GM23338 (cell line): ENCODE measurements at regions not wholly inside any gene's neighbourhood (a gene's known extent, or its start where the extent isn't known, plus 50 kb on each side); places are given as distances from the start of the nearest gene placed in this dataset.

Experiments used
- ATAC-seq: fragments of 200-7000 bp; cut with Tn5 transposase; 3 replicates; pipeline ENCODE4 v1.9.1; 2020
- DNase-seq: peaks from one replicate; pipeline ENCODE4 v3.0.0-alpha.2; 2015; ENCODE audit warnings: low spot score
- H2AFZ ChIP-seq: fragments of 200-600 bp; sonication (generic); 2 replicates; pipeline ENCODE4 v1.8.0; 2016; ENCODE audit warnings: antibody characterized with exemption, mild to moderate bottlenecking, moderate library complexity
- H3F3A ChIP-seq: fragments of 200-600 bp; sonication (generic); replicated peaks from 2 replicates; pipeline ENCODE4 v1.8.0; 2017; ENCODE audit warnings: antibody characterized with exemption, mixed run types, low read depth
- H3K27ac ChIP-seq: fragments of 200-600 bp; sonication (generic); 2 replicates; pipeline ENCODE4 v1.6.1; 2016; ENCODE audit warnings: low read depth
- H3K27me3 ChIP-seq: fragments of 200-600 bp; sonication (generic); 2 replicates; pipeline ENCODE4 v1.8.0; 2016; ENCODE audit warnings: mild to moderate bottlenecking, mixed run types, moderate library complexity; ENCODE audit not compliant: insufficient read depth
- H3K36me3 ChIP-seq: fragments of 200-600 bp; sonication (generic); 2 replicates; pipeline ENCODE4 v1.8.0; 2016; ENCODE audit warnings: mild to moderate bottlenecking; ENCODE audit not compliant: insufficient read depth
- H3K4me1 ChIP-seq: fragments of 200-600 bp; sonication (generic); 2 replicates; pipeline ENCODE4 v1.8.0; 2016; ENCODE audit warnings: mild to moderate bottlenecking, moderate library complexity; ENCODE audit not compliant: insufficient read depth
- H3K4me2 ChIP-seq: fragments of 200-600 bp; sonication (generic); 2 replicates; pipeline ENCODE4 v1.7.1; 2017; ENCODE audit warnings: mixed run types
- H3K4me3 ChIP-seq: fragments of 200-600 bp; sonication (generic); 2 replicates; pipeline ENCODE4 v1.6.1; 2016; ENCODE audit warnings: mixed run types
- H3K79me2 ChIP-seq: fragments of 200-600 bp; sonication (generic); replicated peaks from 2 replicates; pipeline ENCODE4 v1.8.0; 2017; ENCODE audit warnings: mild to moderate bottlenecking; ENCODE audit not compliant: insufficient read depth
- H3K9me2 ChIP-seq: fragments of 200-600 bp; sonication (generic); 2 replicates; pipeline ENCODE4 v1.8.0; 2017; ENCODE audit not compliant: insufficient read depth
- H4K20me1 ChIP-seq: fragments of 200-600 bp; sonication (generic); replicated peaks from 2 replicates; pipeline ENCODE4 v1.8.0; 2017; ENCODE audit warnings: mild to moderate bottlenecking; ENCODE audit not compliant: insufficient read depth
- H3K27ac Mint-ChIP-seq: 2 replicates; pipeline ENCODE4 v1.8.0; 2020; ENCODE audit warnings: inconsistent platforms, mild to moderate bottlenecking, moderate library complexity, mixed read lengths
- H3K27me3 Mint-ChIP-seq: 3 replicates; pipeline ENCODE4 v1.8.0; 2022; ENCODE audit warnings: low read depth, mild to moderate bottlenecking, moderate library complexity, mixed read lengths, inconsistent platforms; ENCODE audit not compliant: insufficient read depth, poor library complexity
- H3K36me3 Mint-ChIP-seq: 3 replicates; pipeline ENCODE4 v1.8.0; 2021; ENCODE audit warnings: low read depth, mild to moderate bottlenecking, inconsistent platforms, moderate library complexity, mixed read lengths
- H3K4me1 Mint-ChIP-seq: 3 replicates; pipeline ENCODE4 v1.8.0; 2020; ENCODE audit warnings: mild to moderate bottlenecking, inconsistent platforms, mixed read lengths
- H3K4me3 Mint-ChIP-seq: 3 replicates; pipeline ENCODE4 v1.8.0; 2021; ENCODE audit warnings: moderate library complexity, mild to moderate bottlenecking, inconsistent platforms, mixed read lengths
- H3K9me3 Mint-ChIP-seq: 3 replicates; pipeline ENCODE4 v1.8.0; 2020; ENCODE audit warnings: moderate library complexity, mild to moderate bottlenecking, inconsistent platforms, mixed read lengths
- CTCF ChIP-seq, 2 experiments: fragments of 200-600 bp in 1 of 2; sonication (generic) in 1 of 2; conservative IDR thresholded peaks; 2 replicates each; pipeline versions ENCODE4 v1.5.1 to v1.6.1; 2016 to 2017; ENCODE audit warnings: antibody characterized with exemption in 2 of 2, low read depth in 2 of 2, mild to moderate bottlenecking in 2 of 2, moderate library complexity in 1 of 2
- ETS1 ChIP-seq: IDR thresholded peaks from 2 replicates; pipeline ENCODE4 v1.6.1; 2016; ENCODE audit warnings: antibody characterized with exemption
- EZH2 ChIP-seq: fragments of 200-600 bp; sonication (generic); IDR thresholded peaks from one replicate; pipeline ENCODE4 v1.8.0; 2017; ENCODE audit warnings: antibody characterized with exemption, mild to moderate bottlenecking, low read depth; ENCODE audit not compliant: unreplicated experiment
- EZH2phosphoT487 ChIP-seq: fragments of 200-600 bp; sonication (generic); IDR thresholded peaks from one replicate; pipeline ENCODE4 v1.8.1; 2018; ENCODE audit warnings: antibody characterized with exemption; ENCODE audit not compliant: unreplicated experiment
- JUNB ChIP-seq: IDR thresholded peaks from one replicate; pipeline ENCODE4 v1.6.1; 2016; ENCODE audit warnings: antibody characterized with exemption; ENCODE audit not compliant: unreplicated experiment
- POLR2AphosphoS5 ChIP-seq: IDR thresholded peaks from 2 replicates; pipeline ENCODE4 v1.6.1; 2016; ENCODE audit warnings: antibody characterized with exemption, low read depth
- REST ChIP-seq: IDR thresholded peaks from one replicate; pipeline ENCODE4 v1.6.1; 2018; ENCODE audit warnings: antibody characterized with exemption; ENCODE audit not compliant: unreplicated experiment
- STAT1 ChIP-seq: IDR thresholded peaks from one replicate; pipeline ENCODE4 v1.6.1; 2016; ENCODE audit warnings: antibody characterized with exemption; ENCODE audit not compliant: unreplicated experiment
- ZNF331 ChIP-seq: fragments of 250-450 bp; sonication (Bioruptor Pico); IDR thresholded peaks from 2 replicates; pipeline ENCODE4 v1.5.0; 2020; ENCODE audit warnings: low read depth, mild to moderate bottlenecking, moderate library complexity
- ZNF462 ChIP-seq: fragments of 250-450 bp; sonication (Bioruptor Pico); IDR thresholded peaks from 2 replicates; pipeline ENCODE4 v1.5.0; 2020; ENCODE audit warnings: mild to moderate bottlenecking, moderate library complexity

GRCh38 chr1:215476541-215476940, 90.6 kb upstream of the KCTD3 start:
- Mint-ChIP-seq H3K4me1 (no peaks in the 10 kb centered on the region), H3K9me3 (peaks cover 18% of the 10 kb centered on the region), H3K27ac (no peak overlapping the region), H3K4me3 (no peak overlapping the region), H3K27me3 (peaks cover 2% of the 10 kb centered on the region), H3K36me3 (peaks cover 6% of the 10 kb centered on the region; the same call in 2 of the 3 replicates)
- H3K4me2 ChIP-seq = no peak overlapping the region
- DNase-seq (no peak), ATAC-seq (no peak)
- no peak overlapping the region for H2AFZ ChIP-seq
- H3K9me2 ChIP-seq = no peaks in the 10 kb centered on the region; the same call in 1 of the 2 replicates
- TF ChIP-seq EZH2 (no peak), STAT1 (no peak), ZNF462 (no peak)
- no peaks in the 10 kb centered on the region for H3K79me2 ChIP-seq
- H3F3A ChIP-seq = no peaks in the 10 kb centered on the region
- H3K27ac ChIP-seq = no peak overlapping the region
- no peaks in the 10 kb centered on the region for H3K36me3 ChIP-seq
- H3K4me3 ChIP-seq = no peak overlapping the region
- H3K4me1 ChIP-seq = no peaks in the 10 kb centered on the region
- no peaks in the 10 kb centered on the region for H4K20me1 ChIP-seq
- no peaks in the 10 kb centered on the region for H3K27me3 ChIP-seq

GRCh38 chr1:215477632-215478031, 89.5 kb upstream of the KCTD3 start:
- DNase-seq (no peak), ATAC-seq (no peak)
- H3K27me3 ChIP-seq = no peaks in the 10 kb centered on the region
- Mint-ChIP-seq H3K27ac (no peak overlapping the region), H3K36me3 (peaks cover 6% of the 10 kb centered on the region; the same call in 2 of the 3 replicates), H3K9me3 (peaks cover 18% of the 10 kb centered on the region), H3K4me1 (no peaks in the 10 kb centered on the region), H3K27me3 (peaks cover 2% of the 10 kb centered on the region), H3K4me3 (no peak overlapping the region)
- H3K4me1 ChIP-seq = no peaks in the 10 kb centered on the region
- no peak overlapping the region for H2AFZ ChIP-seq
- no peaks in the 10 kb centered on the region for H4K20me1 ChIP-seq
- no peak overlapping the region for H3K4me3 ChIP-seq
- no peak overlapping the region for H3K27ac ChIP-seq
- no peaks in the 10 kb centered on the region; the same call in 1 of the 2 replicates for H3K9me2 ChIP-seq
- no peaks in the 10 kb centered on the region for H3K79me2 ChIP-seq
- no peaks in the 10 kb centered on the region for H3F3A ChIP-seq
- no peaks in the 10 kb centered on the region for H3K36me3 ChIP-seq
- H3K4me2 ChIP-seq = no peak overlapping the region
- TF ChIP-seq ZNF331 (CRISPR knock-in tag) (no peak), POLR2AphosphoS5 (no peak), EZH2phosphoT487 (no peak), STAT1 (no peak), REST (no peak), JUNB (no peak), CTCF (conservative IDR thresholded peaks at IDR 0.05; ENCODE audit: low read depth in 2 of 2) (no peak), ETS1 (no peak)
